ENCODE measurements at regions not wholly inside any gene's neighbourhood (a gene's known extent, or its start where the extent isn't known, plus 50 kb on each side); places are given as distances from the start of the nearest gene placed in this dataset.

DNA sequence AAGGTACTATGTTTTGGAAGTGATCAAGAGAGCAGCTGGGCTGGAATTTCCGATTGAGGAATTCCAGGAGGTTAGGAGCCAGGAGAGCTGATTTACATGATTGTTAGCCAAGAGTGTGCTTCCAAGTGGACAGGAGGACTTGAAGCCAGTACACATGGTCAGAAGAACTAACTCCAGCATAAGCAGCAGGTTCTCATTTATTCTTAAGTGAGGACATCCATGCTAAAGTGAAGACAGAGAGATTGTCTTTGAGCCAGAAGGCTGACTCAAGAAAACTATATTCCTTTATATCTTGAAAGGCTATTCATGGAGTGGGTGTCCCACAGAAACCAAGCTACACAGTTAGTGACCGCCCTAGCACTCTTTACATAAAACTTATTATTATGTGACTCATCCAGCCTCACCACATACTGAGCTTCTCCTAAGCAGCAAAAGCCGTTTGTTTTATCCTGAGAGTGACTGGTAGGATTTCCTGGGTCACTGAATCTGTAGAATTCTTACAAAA, 56.7 kb upstream of the SEMA3A start:
- TF ChIP-seq, protein P1, sequence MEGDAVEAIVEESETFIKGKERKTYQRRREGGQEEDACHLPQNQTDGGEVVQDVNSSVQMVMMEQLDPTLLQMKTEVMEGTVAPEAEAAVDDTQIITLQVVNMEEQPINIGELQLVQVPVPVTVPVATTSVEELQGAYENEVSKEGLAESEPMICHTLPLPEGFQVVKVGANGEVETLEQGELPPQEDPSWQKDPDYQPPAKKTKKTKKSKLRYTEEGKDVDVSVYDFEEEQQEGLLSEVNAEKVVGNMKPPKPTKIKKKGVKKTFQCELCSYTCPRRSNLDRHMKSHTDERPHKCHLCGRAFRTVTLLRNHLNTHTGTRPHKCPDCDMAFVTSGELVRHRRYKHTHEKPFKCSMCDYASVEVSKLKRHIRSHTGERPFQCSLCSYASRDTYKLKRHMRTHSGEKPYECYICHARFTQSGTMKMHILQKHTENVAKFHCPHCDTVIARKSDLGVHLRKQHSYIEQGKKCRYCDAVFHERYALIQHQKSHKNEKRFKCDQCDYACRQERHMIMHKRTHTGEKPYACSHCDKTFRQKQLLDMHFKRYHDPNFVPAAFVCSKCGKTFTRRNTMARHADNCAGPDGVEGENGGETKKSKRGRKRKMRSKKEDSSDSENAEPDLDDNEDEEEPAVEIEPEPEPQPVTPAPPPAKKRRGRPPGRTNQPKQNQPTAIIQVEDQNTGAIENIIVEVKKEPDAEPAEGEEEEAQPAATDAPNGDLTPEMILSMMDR (IDR thresholded peaks at IDR 0.05; ENCODE audit: borderline replicate concordance, extremely low read depth, low read length, poor library complexity, severe bottlenecking): no peak
- TF ChIP-seq EZH2 (IDR thresholded peaks at IDR 0.05; ENCODE audit: borderline replicate concordance, low read depth, low read length, severe bottlenecking): no peak

Measured in DND-41 (cell line).